ENCODE measurements at regions not wholly inside any gene's neighbourhood (a gene's known extent, or its start where the extent isn't known, plus 50 kb on each side); places are given as distances from the start of the nearest gene placed in this dataset.

- TF ChIP-seq EZH2 (IDR thresholded peaks at IDR 0.05; ENCODE audit: borderline replicate concordance) (no peak), EZH2phosphoT487 (IDR thresholded peaks at IDR 0.05; ENCODE audit: low read depth, severe bottlenecking, unreplicated experiment) (no peak), CTCF (IDR thresholded peaks at IDR 0.05; ENCODE audit: poor library complexity) (no peak)
- Histone ChIP-seq H4K20me1 (ENCODE audit: insufficient read depth, poor library complexity, severe bottlenecking) (no peaks in the 10 kb centered on the region), H3K4me2 (peak overlapping the region; percentile 10), H2AFZ (no peak overlapping the region), H3K4me1 (ENCODE audit: insufficient read depth) (peaks cover 4% of the 10 kb centered on the region), H3K36me3 (replicated peaks; ENCODE audit: insufficient read depth, low read depth) (no peaks in the 10 kb centered on the region), H3K27me3 (no peaks in the 10 kb centered on the region), H3K9me2 (replicated peaks; ENCODE audit: insufficient read depth) (no peaks in the 10 kb centered on the region), H3K4me3 (no peak overlapping the region), H3K79me2 (no peaks in the 10 kb centered on the region), H3K9me3 (ENCODE audit: low read depth) (no peaks in the 10 kb centered on the region), H3K27ac (peak overlapping the region; percentile 76)
- 66% methylated on average over 4 of the region's 4 CpGs for WGBS (ENCODE audit: low lambda C conversion rate, missing lambda C conversion rate)
- DNase-seq (ENCODE audit: low spot score) = peak; percentile 32
These were observed 99.9 kb upstream of the AKR1E2 start for GRCh38 chr10:4725917-4726606.

GRCh38 chr10:4723860-4724259 is 102.1 kb upstream of the AKR1E2 start:
- no peaks in the 10 kb centered on the region for H4K20me1 ChIP-seq (ENCODE audit: insufficient read depth, poor library complexity, severe bottlenecking)
- no peaks in the 10 kb centered on the region for H3K36me3 ChIP-seq (replicated peaks; ENCODE audit: insufficient read depth, low read depth)
- no peak overlapping the region for H2AFZ ChIP-seq
- H3K27ac ChIP-seq = no peak overlapping the region
- no peaks in the 10 kb centered on the region for H3K9me3 ChIP-seq (ENCODE audit: low read depth)
- H3K4me2 ChIP-seq = no peak overlapping the region
- DNase-seq (ENCODE audit: low spot score) = no peak
- peaks cover 4% of the 10 kb centered on the region for H3K4me1 ChIP-seq (ENCODE audit: insufficient read depth)
- H3K79me2 ChIP-seq = no peaks in the 10 kb centered on the region
- no peaks in the 10 kb centered on the region for H3K9me2 ChIP-seq (replicated peaks; ENCODE audit: insufficient read depth)
- no peaks in the 10 kb centered on the region for H3K27me3 ChIP-seq
- TF ChIP-seq EZH2 (IDR thresholded peaks at IDR 0.05; ENCODE audit: borderline replicate concordance) (no peak), CTCF (IDR thresholded peaks at IDR 0.05; ENCODE audit: poor library complexity) (no peak), EZH2phosphoT487 (IDR thresholded peaks at IDR 0.05; ENCODE audit: low read depth, severe bottlenecking, unreplicated experiment) (no peak)
- no peak overlapping the region for H3K4me3 ChIP-seq

DNA sequence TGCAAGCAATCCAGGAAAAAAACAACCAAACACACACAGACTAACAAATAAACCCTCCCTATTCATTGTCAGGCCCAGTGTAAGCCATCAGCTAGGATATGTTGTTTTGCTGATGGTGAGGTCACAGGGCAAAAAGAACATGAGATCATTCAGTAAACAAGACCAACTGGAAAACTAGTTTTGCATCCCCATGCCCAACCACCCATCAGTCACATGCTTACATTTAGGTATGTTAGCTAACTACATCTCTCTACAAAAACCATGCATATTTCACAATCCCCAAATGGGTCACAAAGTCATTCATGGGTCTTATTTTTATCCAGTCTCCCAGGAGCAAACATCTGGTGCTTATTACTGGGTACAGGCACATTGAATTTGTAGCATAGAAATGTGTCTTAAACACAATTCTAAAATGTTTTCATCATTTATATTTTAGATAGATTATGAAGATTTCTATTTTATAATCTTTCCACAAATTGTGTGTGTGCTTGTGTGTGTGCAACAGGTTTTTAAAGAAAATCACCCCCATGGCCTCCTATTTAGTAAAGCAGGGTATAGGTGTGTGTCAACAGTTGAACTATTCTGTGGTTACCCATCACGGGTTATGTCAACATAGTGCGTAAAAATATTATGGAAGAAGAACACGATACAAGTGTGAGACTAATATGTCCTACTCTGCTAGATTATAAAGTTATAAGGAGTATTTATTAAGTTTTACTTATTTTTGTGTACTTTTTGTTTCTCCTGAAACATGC is 103.8 kb upstream of the AKR1E2 start:
- TF ChIP-seq EZH2 (IDR thresholded peaks at IDR 0.05; ENCODE audit: borderline replicate concordance) (no peak), CTCF (IDR thresholded peaks at IDR 0.05; ENCODE audit: poor library complexity) (no peak)
- 91% methylated on average over 3 of the region's 3 CpGs for WGBS (ENCODE audit: low lambda C conversion rate, missing lambda C conversion rate)
- Histone ChIP-seq H3K9me2 (replicated peaks; ENCODE audit: insufficient read depth) (no peaks in the 10 kb centered on the region), H3K9me3 (ENCODE audit: low read depth) (no peaks in the 10 kb centered on the region), H3K4me3 (no peak overlapping the region), H3K4me2 (no peak overlapping the region), H3K27ac (peak overlapping the region; percentile 32), H3K27me3 (no peaks in the 10 kb centered on the region), H3K4me1 (ENCODE audit: insufficient read depth) (peaks cover 4% of the 10 kb centered on the region), H3K79me2 (no peaks in the 10 kb centered on the region), H3K36me3 (replicated peaks; ENCODE audit: insufficient read depth, low read depth) (no peaks in the 10 kb centered on the region), H4K20me1 (ENCODE audit: insufficient read depth, poor library complexity, severe bottlenecking) (no peaks in the 10 kb centered on the region), H2AFZ (no peak overlapping the region)
- DNase-seq (ENCODE audit: low spot score) = peak; percentile 33
